NCI-H2196 (cell line): ENCODE measurements at regions not wholly inside any gene's neighbourhood (a gene's known extent, or its start where the extent isn't known, plus 50 kb on each side); places are given as distances from the start of the nearest gene placed in this dataset.
"Not testable (repeated sequence)": the region's sequence is repeated elsewhere in the genome, so short reads cannot be mapped to it uniquely, and the experiment has no call there.

ENCODE experiments used
- DNase-seq: peaks from one replicate; lab custom pipeline; 2025; ENCODE audit not compliant: unreplicated experiment; lab: John Stamatoyannopoulos, UW

DNA sequence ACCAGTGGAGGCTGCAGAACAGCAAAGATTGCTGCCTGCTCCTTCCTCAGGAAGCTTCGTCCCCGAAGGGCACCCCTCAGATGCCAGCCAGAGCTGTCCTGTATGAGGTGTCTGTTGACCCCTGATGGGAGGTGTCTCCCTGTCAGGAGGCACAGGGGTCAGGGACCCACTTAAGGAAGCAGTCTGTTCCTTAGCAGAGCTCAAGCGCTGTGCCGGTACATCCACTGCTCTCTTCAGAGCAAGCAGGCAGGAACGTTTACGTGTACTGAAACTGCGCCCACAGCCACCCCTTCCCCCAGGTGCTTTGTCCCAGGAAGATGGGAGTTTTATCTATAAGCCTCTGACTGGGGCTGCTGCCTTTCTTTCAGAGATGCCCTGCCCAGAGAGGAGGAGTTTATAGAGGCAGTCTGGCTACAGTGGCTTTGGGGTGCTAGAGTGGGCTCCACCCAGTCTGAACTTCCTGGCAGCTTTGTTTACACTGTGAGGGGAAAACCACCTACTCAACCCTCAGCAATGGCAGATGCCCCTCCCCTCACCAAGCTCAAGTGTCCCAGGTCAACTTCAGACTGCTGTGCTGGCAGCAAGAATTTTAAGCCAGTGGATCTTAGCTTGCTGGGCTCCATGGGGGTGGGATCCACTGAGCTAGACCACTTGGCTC is 275.8 kb upstream of the PROX1 start:
- DNase-seq, result not testable (repeated sequence)

DNA sequence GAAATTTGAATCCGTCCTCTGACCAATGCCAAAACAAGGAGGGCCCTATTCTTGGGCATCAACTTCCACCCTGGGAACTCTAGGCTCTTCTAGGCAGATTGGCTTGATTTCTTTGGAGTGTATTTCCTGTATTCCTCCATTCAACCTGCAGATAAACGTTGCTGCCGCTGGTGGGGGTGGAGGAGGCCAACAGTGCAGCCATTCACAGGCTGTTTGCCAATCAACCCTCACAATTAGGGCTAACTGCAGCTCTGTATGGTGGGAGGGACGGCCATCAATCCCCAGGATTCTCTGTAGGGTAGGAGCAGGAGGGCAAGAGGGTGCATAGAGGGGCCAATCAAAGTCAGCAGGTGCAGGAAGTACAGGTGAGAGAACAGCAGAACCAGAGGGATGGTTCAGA is 273.1 kb upstream of the PROX1 start:
- no peak for DNase-seq

DNA sequence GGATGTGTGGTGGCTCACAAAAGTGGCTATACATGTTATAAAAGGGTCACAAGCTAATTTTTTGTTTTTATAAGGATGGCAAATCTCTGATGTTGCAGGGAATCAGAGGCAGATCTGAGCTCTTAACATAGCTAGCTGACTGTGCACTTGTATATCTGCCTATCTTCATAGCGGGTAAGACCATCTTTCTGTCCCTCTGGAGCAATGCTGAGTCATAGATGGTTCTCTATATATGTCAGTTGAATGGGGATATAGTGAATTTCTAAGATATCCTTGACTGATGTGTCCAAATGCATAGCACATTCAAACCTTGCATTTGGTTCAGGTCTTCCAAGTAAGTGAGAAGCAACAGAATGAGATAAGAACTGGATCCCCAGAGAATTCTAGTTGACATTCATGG is 272.6 kb upstream of the PROX1 start:
- no peak for DNase-seq

DNA sequence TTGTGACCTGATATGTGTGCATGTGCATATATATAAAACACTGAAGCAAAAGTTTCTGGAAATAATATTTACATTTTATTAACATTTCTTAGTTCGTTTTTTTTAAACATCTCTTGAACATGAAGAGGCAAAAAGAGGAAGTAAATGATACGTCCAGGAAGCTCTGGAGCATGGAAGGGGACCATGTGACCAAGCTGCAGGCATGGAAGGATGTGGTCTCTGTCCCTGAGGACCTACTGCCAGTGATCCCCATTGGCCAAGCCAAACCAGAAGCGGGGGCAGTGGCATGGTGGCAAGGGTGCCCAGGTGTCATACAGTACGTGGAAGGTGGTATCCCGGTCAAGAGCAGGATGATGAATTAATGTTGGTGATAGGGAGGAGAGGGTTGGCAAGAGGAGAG is 268.3 kb upstream of the PROX1 start:
- DNase-seq, result no peak

DNA sequence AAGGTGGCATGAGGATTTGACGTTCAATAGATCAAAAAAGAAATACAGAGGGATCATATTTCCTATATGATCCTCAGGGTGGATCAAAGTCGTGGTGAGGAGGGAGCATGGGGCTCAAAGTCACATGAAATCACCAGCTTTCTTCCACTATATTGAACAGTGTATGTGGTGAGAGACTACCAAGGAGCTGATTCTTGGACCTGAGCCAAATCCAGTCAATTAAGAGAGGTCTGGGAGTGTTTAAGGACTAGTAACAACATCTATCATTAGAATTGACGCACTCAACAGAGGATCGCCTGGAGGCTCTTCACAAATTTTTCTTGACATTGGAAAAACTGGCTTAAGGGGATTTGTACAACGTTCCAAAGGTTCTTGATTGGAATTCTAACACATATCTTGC is 267.7 kb upstream of the PROX1 start:
- DNase-seq, result no peak

DNA sequence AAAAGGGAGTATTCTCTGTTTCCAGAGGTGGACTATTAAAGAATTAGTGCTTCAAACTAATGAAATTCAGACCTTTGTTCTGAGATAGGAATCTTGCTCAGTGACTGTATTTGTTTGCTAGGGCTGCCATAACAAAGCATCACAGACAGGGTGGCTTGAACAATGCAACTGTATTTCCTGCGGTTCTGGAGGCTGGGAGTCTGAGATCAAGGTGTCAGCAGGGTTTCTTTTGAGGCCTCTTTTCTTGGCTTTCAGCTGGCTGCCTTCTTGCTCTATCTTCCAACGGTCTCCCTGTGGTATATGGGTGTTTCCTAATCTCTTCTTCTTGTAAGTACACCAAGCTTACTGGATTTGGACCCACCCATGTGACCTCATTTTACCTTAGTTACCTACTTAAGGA is 264.6 kb upstream of the PROX1 start:
- DNase-seq, result no peak

DNA sequence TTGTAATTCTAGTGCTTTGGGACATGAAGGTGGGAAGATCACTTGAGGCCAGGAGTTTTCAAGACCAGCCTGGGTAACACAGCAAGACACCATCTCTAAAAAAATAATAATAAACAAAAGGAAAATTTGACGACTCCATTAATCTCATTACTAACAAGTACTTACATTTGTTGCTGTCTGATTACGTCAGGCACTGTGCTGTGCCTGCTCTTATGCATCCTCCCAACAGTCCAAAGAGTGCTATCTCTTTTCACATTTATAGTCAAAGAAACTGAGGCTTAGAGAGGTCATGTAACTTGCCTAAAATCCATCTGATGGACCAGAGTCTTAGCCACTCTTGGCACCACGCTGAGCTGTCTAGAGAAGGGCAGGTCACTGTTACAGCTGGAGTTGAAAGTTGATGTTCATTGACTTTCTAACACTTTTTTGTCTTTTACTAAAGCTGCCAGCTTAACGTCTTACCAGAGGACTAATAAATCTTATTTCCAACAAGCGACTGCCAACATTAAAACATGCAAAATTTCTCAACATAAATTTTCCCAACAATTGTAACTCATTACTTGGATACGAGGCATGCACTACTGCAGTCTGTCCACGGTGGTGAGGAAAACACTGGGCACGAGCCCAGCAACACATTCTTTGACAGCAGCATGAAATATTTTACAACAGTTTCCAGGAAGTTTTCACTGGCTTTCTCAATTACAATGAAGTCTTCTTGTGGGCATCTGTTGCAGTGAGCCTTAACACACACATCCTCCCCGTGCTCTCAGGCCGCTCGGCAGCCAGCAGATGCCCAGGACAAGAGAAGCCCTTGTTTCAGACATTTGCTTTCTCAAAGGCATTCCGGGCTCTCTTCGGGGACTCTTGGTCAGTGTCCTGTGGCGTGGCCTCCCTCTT is 262.9 kb upstream of the PROX1 start:
- DNase-seq, result no peak

DNA sequence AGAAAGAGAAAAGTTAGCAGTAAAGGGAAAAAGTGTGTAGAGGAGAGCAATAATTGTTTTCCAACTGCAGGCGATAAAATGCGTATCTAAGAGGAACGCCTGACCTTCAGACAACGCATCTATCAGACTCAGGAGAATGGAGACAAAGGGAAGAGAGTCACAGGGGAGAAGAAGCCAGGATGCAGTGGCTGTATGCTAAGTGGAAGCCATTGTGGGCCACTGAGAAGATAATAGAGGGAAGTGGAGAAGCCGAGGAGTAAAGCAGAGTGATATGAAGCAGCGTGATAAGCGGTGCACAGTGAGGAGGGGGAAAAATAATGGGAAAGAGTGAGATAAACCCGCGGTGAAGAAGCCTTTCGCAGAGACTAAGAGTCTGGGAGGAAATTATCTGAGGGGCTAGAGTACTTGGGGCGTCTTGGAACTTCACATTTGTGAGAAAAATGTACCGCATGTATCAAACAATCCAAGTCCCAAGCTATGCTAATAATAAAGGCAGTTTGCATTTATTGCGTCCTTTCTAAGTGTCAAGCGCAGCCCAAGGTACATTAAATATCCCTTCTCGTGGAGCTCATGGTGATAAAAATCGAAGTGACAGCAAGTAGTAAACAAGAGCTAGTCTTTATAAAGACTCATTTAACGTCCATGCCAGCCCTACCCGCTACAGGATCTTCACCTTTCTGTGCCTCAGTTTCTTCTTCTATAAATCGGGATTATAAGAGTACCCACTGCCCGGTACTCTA is 259.8 kb upstream of the PROX1 start:
- no peak for DNase-seq

DNA sequence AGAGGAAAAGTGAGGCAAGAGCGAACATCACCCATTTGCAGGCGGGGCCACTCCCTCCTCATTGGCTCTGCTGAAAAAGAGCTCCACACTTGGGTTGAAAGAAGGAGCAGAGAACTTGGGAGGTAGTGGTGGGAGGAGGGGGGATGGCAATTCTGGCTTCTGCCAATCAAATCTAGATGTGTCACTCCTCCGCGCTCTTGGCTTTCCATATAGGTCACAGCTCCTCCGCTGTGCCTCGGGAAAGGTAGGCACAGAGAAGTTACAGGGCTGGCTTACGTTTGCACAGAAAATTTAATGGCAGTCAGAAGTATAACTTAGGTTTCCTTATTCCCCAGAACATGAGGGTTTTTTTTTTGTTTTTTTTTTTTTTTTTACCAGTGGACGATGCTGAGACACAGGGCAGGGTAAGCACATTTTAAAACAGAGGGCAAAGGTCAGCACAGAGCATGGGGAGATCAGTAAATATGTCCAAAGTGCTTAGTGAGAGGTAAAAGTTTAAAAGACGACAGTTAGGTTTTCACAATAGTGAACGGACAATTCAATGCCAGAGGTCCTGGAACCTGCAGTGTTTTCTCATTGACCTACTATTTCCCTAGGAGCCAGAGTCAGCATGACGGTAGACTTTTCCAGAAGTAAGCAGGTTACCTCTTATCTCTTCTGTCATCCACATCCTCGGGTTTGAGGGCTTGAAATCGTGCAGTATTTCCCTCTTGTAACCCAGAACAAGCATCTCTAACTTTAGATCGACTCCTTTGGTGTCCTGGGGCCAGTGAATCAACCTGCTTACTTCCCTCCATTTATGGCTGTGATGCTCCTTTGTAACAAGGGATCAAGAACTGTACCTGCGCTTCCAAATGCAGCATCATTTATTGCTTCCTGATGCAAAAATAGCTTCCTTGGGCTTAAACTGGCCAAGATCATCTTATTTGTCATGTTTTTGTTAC is 258.9 kb upstream of the PROX1 start:
- no peak for DNase-seq

DNA sequence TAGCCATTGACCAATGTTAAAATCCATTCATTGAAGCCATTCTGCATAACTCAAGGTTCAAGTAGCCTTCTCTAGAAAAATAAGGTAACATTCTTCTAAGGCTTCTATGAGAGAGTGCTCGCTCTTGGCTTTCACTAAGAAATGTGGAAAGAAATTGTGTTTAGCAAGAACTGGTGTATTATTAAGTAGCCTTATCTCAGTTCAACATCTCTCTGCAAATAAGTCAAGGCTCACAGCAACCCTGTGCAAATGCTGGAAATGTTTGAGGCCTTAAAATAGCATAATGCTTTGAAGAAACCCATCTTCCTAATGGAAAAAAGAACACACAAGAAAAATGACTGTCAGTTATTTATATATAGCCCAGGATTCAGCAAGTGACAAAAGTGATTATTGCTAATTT is 254.1 kb upstream of the PROX1 start:
- no peak for DNase-seq

DNA sequence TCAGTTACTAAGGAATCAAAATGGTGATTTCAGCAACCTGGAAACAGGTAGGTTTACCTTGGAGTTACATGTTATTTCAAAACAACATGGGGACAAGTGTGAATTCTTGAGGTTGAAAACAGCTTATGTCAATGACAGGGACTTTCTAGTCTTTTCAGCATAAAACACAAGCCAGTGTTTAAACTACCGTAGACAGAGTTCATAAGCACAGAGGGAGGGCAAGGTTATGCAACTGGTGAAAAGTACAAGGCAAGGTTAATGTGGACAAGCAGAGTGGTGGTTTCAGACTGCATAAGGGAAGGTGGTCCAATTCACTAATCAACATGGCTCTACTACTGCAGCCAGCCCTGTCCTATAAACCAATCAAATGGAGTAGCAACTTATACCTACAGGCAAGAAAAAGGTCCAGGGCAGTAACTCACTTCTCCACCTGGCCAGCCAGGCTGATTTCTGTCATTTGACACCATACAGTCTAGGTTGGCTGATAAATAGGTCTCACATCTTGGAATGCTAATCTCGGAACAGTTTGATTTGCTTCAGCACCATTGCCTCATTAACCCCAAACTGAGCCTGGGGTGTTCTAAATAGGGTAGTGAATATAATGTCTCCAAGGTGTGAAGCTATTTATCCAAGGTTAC is 250.3 kb upstream of the PROX1 start:
- no peak for DNase-seq

DNA sequence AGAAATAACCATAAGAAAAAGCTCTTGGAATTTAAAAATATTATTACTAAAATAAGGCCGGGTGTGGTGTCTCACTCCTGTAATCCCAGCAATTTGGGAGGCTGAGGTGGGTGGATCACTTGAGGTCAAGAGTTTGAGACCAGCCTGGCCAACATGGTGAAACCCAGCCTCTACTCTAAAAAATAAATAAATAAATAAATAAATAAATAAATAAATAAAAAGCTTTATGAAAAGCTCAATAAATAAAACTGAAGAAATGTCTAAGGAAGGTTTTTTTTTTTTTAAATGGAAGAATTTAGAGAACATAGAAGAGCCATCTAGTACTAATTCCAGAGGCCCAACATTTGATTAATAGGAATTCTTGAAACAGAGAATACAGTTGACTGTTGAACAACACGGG is 249.1 kb upstream of the PROX1 start:
- no peak for DNase-seq

DNA sequence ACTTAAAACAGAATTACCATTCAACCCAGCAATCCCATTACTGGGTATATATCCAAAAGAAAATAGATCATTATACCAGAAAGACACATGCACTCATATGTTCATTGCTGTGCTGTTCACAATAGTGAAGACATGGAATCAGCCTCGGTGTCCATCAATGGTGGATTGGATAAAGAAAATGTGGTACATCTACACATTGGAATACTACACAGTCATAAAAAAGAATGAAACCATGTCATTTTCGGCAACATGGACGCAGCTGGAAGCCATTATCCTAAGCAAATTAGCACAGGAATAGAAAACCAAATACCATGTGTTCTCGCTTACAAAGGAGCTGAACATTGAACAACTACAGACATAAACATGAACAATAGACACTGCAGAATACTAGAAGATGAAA is 244.8 kb upstream of the PROX1 start:
- no peak for DNase-seq

DNA sequence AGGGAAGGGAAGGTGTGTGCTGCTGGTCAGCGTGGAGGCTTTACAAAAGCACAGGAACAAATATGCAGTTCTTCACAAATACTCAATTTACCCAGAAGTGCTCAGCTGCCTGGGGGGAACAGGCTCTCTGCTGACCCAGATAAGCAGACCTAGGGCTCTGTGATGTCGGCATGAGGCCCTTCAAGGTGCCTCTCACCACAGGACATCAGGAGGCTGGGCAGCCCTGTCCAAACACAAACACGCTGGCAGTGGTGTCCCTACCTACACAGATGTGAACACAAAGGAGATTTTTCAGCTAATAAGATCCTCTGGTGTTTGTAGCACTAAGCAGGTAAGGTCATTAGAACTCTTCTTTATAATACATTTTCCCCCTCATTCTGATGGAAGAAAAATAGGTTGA is 243.0 kb upstream of the PROX1 start:
- no peak for DNase-seq

DNA sequence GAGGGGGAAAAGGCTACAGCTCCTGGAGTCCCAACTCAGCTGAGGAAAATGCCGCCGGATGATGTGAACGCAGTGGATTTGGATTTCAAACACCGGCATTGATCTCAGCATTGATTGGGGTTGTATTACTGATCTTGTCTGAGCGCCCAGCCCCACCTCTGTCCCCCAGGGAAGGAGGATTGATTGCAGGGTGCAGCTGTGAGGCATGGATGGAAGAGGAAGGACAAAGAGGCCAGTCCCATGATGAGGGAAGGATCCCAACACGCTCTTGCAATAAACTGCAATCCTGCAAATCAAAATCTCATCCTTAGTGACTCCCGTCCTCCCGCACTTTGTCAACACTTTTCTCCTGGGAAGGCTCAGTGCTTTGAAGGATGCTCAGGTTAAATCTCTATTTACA is 242.3 kb upstream of the PROX1 start:
- no peak for DNase-seq

DNA sequence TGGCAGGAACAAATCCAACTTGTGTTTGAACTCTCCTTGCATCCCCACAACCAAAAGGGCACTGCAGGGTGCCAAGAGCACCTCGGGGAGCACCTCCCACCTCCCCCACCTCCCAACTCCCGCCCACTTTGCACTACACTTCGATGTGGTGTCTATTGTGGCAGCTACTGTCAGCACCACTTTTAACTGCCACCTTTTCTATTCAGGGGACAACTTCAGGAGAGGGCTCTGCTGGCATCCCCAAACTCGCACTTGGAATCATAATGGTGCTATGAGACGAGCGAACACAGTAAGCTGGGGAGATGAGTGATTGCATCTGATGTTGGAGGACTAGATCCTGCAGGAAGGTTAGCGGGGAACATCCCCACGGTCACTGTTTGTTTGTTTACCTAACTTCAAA is 238.2 kb upstream of the PROX1 start:
- no peak for DNase-seq

DNA sequence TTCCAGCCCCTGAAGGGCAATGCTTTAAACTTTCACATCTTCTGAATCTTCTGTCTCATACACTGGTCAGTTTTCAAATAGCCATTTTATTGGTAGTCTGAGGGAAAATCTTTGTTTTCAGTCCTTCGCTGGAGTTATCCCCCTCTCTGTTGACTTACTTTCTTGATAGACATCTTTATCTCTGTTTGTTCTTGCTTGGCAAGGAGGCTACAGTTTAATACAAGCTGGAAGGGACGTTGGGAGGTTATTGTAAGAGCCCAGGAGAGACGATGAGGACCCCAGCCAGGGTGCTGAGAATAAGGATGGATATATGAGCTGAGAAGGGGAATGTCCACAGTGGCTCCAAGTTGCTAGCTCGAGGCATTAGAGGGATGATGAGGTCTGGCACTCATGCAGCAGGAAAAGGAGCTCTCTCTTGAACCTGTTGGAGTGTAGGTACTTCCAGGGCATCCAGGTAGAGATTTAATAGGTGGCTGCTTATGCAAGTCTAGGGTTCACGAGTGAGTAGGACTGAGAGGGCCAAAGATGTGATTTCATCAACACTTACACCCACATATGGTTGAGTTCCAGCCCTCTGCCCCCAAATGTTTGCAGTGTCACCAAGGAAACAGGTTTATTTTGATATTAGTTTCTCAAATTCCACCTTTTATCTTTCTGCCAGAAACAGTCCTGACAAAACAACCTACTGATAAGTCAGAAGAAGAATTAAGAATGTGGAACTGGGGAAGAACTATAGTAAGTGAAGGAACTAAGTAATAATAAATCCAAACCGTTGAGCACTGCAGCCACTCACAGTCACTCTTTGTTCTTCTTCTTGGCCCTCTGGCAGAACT is 237.3 kb upstream of the PROX1 start:
- DNase-seq, result no peak

DNA sequence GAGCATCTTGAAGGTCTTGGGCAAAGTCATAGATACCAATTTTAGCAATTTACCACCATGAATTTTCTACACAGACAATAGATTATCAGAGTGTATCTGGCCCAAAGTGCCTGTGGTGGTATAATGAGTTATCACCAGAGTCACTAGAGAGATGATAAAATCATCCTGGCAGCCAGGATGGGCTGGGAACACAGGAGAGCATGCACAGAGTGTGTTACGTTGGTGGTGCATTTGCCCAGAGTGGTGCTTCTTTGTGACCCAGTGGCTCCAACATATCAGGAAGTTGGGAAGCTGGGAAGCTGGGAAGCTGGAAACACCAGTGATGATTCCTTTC is 236.7 kb upstream of the PROX1 start:
- no peak for DNase-seq

DNA sequence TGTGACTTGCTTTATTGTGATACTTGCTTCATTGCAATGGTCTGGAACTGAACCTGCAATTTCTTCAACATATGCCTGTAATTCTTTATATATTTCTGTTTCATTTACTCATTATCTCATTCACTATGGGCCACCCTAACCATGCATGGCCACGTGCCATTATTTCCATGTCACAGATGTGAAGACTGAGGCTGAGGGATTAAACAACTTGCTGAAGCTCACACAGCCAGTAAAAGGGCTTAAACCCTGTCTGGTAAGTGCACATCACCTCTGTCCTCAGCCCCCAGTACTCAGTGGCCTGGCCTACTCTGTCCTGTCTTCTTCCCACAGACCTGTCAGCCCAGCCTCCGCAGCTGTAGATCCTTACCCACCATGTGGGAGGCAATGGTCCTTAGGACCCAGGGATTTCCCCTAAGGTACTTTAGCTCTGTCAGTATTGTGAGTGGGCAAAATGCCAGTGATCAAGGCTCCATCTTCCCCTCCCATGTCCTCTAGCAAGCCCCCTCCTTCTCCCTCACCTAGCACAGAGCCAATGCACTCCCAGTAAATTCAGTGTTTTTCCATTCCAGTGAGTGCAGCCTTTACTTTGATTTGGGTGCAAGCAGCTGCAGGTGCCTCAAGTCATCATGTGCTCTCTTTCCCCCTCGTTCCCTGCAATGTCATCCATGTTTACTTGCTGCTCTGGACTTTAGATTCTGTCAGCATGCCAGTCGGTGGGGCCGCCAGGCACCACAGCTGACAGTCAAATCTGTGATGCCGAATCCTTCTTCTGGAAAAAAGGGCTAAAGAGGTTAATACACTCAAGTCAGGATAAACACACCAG is 228.2 kb upstream of the PROX1 start:
- DNase-seq, result no peak
